ENCODE measurements at regions not wholly inside any gene's neighbourhood (a gene's known extent, or its start where the extent isn't known, plus 50 kb on each side); places are given as distances from the start of the nearest gene placed in this dataset.

DNA sequence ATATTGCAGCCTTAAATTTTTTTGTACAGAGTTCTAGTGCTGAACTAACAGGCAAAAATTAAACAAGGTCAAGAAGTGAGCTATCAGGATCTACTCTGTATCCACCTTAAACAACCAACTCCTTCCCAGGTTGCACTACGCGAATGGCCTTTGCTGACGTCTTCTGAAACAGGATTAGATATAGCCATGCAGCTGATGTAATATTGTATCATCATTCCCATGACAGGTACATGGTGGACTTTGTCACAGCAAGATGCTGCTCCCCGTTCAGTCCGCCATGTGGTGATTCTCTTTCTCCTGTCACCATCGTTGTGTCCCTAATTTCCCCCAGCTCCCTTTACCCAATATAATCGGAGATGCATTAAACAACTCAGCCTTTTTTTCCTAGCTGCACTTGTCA is 328.9 kb downstream of the DEPDC1B start:
- H2AFZ ChIP-seq (ENCODE audit: low read length) = no peak overlapping the region
- H3K4me1 ChIP-seq (ENCODE audit: insufficient read depth, low read length) = peaks cover 37% of the 10 kb centered on the region
- no peaks in the 10 kb centered on the region for H3K36me3 ChIP-seq (replicated peaks in 1 of 2; ENCODE audit: control insufficient read depth in 1 of 2, insufficient read depth in 2 of 2, low read length in 2 of 2)
- 87% methylated on average over 7 of the region's 7 CpGs for WGBS (ENCODE audit: low lambda C conversion rate)
- no peaks in the 10 kb centered on the region for H4K20me1 ChIP-seq (ENCODE audit: insufficient read depth, low read length)
- H3K4me3 ChIP-seq (replicated peaks in 1 of 3; ENCODE audit: insufficient read depth in 1 of 3, low read depth in 2 of 3, low read length in 3 of 3) = no peak overlapping the region
- intact Hi-C loops (cut with micrococcal nuclease; ENCODE audit: unreplicated experiment) = no loop called here
- TF ChIP-seq, protein P1, sequence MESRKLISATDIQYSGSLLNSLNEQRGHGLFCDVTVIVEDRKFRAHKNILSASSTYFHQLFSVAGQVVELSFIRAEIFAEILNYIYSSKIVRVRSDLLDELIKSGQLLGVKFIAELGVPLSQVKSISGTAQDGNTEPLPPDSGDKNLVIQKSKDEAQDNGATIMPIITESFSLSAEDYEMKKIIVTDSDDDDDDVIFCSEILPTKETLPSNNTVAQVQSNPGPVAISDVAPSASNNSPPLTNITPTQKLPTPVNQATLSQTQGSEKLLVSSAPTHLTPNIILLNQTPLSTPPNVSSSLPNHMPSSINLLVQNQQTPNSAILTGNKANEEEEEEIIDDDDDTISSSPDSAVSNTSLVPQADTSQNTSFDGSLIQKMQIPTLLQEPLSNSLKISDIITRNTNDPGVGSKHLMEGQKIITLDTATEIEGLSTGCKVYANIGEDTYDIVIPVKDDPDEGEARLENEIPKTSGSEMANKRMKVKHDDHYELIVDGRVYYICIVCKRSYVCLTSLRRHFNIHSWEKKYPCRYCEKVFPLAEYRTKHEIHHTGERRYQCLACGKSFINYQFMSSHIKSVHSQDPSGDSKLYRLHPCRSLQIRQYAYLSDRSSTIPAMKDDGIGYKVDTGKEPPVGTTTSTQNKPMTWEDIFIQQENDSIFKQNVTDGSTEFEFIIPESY (CRISPR knock-in tag; IDR thresholded peaks at IDR 0.05) = peak; percentile 86; the same call in 1 of the 2 replicates
- TF ChIP-seq ZNF891 (CRISPR knock-in tag; IDR thresholded peaks at IDR 0.05) (no peak), HNF4A (CRISPR knock-in tag; IDR thresholded peaks at IDR 0.05) (peak; percentile 25; the same call in 1 of the 2 replicates), ZNF501 (CRISPR knock-in tag; IDR thresholded peaks at IDR 0.05) (no peak), RFXAP (CRISPR knock-in tag; IDR thresholded peaks at IDR 0.05; ENCODE audit: borderline replicate concordance) (no peak), ZNF570 (CRISPR knock-in tag; IDR thresholded peaks at IDR 0.05; ENCODE audit: borderline replicate concordance) (no peak), SP5 (CRISPR knock-in tag; IDR thresholded peaks at IDR 0.05; ENCODE audit: borderline replicate concordance, low read depth) (no peak), TRIM24 (CRISPR knock-in tag; IDR thresholded peaks at IDR 0.05) (no peak)
- TF ChIP-seq, protein P2, sequence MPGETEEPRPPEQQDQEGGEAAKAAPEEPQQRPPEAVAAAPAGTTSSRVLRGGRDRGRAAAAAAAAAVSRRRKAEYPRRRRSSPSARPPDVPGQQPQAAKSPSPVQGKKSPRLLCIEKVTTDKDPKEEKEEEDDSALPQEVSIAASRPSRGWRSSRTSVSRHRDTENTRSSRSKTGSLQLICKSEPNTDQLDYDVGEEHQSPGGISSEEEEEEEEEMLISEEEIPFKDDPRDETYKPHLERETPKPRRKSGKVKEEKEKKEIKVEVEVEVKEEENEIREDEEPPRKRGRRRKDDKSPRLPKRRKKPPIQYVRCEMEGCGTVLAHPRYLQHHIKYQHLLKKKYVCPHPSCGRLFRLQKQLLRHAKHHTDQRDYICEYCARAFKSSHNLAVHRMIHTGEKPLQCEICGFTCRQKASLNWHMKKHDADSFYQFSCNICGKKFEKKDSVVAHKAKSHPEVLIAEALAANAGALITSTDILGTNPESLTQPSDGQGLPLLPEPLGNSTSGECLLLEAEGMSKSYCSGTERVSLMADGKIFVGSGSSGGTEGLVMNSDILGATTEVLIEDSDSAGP (CRISPR knock-in tag; IDR thresholded peaks at IDR 0.05; ENCODE audit: borderline replicate concordance) = no peak
- TF ChIP-seq, protein P3, sequence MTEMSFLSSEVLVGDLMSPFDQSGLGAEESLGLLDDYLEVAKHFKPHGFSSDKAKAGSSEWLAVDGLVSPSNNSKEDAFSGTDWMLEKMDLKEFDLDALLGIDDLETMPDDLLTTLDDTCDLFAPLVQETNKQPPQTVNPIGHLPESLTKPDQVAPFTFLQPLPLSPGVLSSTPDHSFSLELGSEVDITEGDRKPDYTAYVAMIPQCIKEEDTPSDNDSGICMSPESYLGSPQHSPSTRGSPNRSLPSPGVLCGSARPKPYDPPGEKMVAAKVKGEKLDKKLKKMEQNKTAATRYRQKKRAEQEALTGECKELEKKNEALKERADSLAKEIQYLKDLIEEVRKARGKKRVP (CRISPR knock-in tag; IDR thresholded peaks at IDR 0.05) = peak in 1 of 2 experiments; percentile 88; a peak in 2 of 4 replicates
- H3K79me2 ChIP-seq (ENCODE audit: insufficient read depth, low read length) = no peaks in the 10 kb centered on the region
- H3K27me3 ChIP-seq (ENCODE audit: control insufficient read depth in 1 of 2, insufficient read depth in 2 of 2, low read length in 2 of 2) = no peaks in the 10 kb centered on the region
- FAIRE-seq = no peak
- H3K9ac ChIP-seq (ENCODE audit: insufficient read depth, low read depth, low read length) = no peak overlapping the region
- CTCF ChIA-PET (ENCODE audit: low intra/inter-chr PET ratio, low total read pairs) = no interaction called here
- POLR2A ChIA-PET = no interaction called here
- no peak for DNase-seq (ENCODE audit: low spot score)
- in situ Hi-C loops (cut with HindIII; ENCODE audit: extremely low pct_ligation_motif_present, low pct_unique_long_range_greater_than_20kb) = no loop called here
- ATAC-seq = no peak
- no peaks in the 10 kb centered on the region for H3K9me3 ChIP-seq (ENCODE audit: low read length)
- H3K4me2 ChIP-seq (ENCODE audit: low read depth, low read length) = no peak overlapping the region
- no TSS peak for BruUV-seq (replicated peaks)
- no peak overlapping the region for H3K27ac ChIP-seq (ENCODE audit: extremely low read length, insufficient read depth, low read length)
